ENCODE measurements at regions not wholly inside any gene's neighbourhood (a gene's known extent, or its start where the extent isn't known, plus 50 kb on each side); places are given as distances from the start of the nearest gene placed in this dataset.

- WGBS, 2 donors = 78 to 81% methylated on average over 6 of the region's 6 CpGs
- intact Hi-C loops (cut with DNase I) = no loop called here
- H3K9me3 ChIP-seq = peaks cover 0 to 4% (median 0%) of the 10 kb centered on the region in 4 donors
- TF ChIP-seq CTCF (IDR thresholded peaks at IDR 0.05) = no peak
- ATAC-seq = no peak
- no peak overlapping the region for H3K4me3 ChIP-seq
- H3K27ac ChIP-seq = no peak overlapping the region
- no peak for DNase-seq
- no peaks in the 10 kb centered on the region for H3K36me3 ChIP-seq
- H3K27me3 ChIP-seq = no peaks in the 10 kb centered on the region
- FAIRE-seq = no peak
- H3K4me1 ChIP-seq = no peaks in the 10 kb centered on the region
These were observed 436.0 kb upstream of the PROK2 start for GRCh38 chr3:72220946-72221345.

- no peak for FAIRE-seq
- WGBS, 2 donors = 82 to 90% methylated on average over 3 of the region's 3 CpGs
- no peak for DNase-seq
- intact Hi-C loops (cut with DNase I) = no loop called here
- Histone ChIP-seq H3K27me3 (no peaks in the 10 kb centered on the region), H3K27ac (no peak overlapping the region), H3K36me3 (no peaks in the 10 kb centered on the region), H3K4me1 (no peaks in the 10 kb centered on the region), H3K9me3 (no peaks in the 10 kb centered on the region), H3K4me3 (no peak overlapping the region)
- no peak for TF ChIP-seq CTCF (IDR thresholded peaks at IDR 0.05)
- ATAC-seq = no peak
These were observed 434.8 kb upstream of the PROK2 start for GRCh38 chr3:72219752-72220151.

- Histone ChIP-seq H3K9me3 (no peaks in the 10 kb centered on the region), H3K36me3 (no peaks in the 10 kb centered on the region), H3K4me1 (no peaks in the 10 kb centered on the region), H3K27ac (no peak overlapping the region), H3K27me3 (no peaks in the 10 kb centered on the region), H3K4me3 (no peak overlapping the region)
- no peak for DNase-seq
- WGBS, 2 donors = 79 to 90% methylated on average over 7 of the region's 7 CpGs
- FAIRE-seq = no peak
- intact Hi-C loops (cut with DNase I) = no loop called here
- no peak for TF ChIP-seq CTCF (IDR thresholded peaks at IDR 0.05)
- ATAC-seq = no peak
These were observed 432.6 kb upstream of the PROK2 start for GRCh38 chr3:72217570-72217969.

DNA sequence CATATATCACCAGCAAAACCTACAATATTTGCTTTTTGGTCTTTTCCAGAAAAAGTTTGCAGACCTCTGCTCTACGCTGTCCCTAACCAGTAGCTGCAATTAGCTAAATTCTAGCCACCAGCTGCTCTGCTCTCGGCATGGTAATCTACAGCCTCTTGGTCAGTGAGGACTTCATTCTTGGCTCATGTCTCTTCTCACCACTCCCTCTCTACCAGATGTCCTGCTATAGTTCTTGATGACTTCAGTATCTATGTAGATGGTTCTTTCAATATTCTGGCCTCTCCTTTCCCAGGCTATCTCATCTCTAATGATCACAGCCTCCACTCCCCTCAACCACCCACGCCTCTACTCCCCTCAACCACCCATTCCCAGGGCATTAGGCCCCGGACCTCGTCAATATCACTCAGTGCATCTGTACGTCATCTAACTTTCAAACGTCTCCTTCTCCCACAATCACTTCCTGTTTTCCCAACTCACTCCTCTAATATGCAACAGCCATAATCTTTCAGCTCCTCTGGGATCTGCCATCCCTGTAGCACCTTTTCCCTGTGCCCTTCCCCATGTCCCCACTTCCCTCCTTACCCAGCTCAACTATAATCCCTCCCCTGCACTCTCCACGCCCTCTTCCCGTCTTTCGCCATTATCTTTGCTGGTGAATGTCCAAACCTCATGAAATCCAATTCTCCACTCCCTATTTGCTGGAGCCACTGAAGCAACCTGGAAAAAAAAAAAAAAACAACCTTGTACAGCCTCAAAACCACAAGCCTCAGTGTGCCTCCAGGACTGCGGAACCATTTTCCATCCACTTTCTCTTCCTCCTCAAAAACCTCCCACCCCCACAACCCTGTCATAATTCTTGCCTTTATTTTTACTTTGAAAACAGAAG is 429.4 kb upstream of the PROK2 start:
- no peak overlapping the region for H3K27ac ChIP-seq
- H3K36me3 ChIP-seq = no peaks in the 10 kb centered on the region
- H3K27me3 ChIP-seq = no peaks in the 10 kb centered on the region
- intact Hi-C loops (cut with DNase I) = no loop called here
- H3K4me3 ChIP-seq = no peak overlapping the region
- no peaks in the 10 kb centered on the region for H3K4me1 ChIP-seq
- no peak for FAIRE-seq
- no peak for DNase-seq
- peak in 1 of 4 donors; percentile 38 for ATAC-seq
- no peak for TF ChIP-seq CTCF (IDR thresholded peaks at IDR 0.05)
- WGBS, 2 donors = 73 to 76% methylated on average over 11 of the region's 11 CpGs
- H3K9me3 ChIP-seq = no peaks in the 10 kb centered on the region
